ENCODE measurements at regions not wholly inside any gene's neighbourhood (a gene's known extent, or its start where the extent isn't known, plus 50 kb on each side); places are given as distances from the start of the nearest gene placed in this dataset.

DNA sequence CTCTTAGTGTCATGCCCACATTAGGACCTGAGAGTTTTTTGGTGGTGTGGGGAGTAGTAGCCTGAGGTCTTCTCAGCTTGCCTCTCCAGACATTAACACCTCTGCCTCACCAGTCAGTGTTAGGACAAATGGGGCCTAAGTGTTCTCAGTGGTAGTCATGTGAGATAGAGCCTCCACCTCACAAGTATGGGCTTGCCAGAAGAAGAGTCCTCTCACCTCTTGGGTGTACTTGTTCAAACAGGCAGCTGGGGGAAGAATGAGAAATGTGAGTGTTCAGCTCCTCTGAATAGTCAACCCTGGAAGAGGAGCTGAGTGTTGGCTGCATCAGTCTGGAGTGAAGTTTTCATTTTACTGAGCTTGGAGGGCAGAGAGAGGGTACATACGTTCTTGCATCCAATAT, 464.6 kb downstream of the POM121L12 start:
- DNase-seq (ENCODE audit: low spot score): no peak
- TF ChIP-seq CTCF (IDR thresholded peaks at IDR 0.05; ENCODE audit: extremely low read depth, missing control alignments): no peak

DNA sequence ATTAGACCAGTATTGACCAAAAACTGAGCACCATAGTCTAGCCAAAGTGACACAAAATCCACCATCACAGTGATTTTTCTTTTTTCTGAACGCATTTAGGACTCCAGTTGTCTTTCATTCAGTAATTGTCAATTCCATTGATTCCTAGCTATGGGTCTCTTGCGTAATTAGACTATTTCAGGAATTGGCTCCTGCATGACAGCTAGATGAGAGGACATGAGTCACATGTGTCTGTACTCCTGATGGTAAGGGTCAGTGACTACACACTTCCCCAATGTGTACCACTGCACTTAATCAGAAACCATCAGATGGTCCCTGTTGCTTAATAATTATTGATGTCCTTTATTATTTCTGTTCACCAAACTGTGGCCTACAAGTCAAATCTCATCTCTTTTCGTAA, 469.5 kb downstream of the POM121L12 start:
- DNase-seq (ENCODE audit: low spot score): no peak
- no peak for TF ChIP-seq CTCF (IDR thresholded peaks at IDR 0.05; ENCODE audit: extremely low read depth, missing control alignments)

GRCh38 chr7:53518319-53518718, 482.9 kb downstream of the POM121L12 start:
- no peak for TF ChIP-seq CTCF (IDR thresholded peaks at IDR 0.05; ENCODE audit: extremely low read depth, missing control alignments)
- DNase-seq (ENCODE audit: low spot score): no peak

DNA sequence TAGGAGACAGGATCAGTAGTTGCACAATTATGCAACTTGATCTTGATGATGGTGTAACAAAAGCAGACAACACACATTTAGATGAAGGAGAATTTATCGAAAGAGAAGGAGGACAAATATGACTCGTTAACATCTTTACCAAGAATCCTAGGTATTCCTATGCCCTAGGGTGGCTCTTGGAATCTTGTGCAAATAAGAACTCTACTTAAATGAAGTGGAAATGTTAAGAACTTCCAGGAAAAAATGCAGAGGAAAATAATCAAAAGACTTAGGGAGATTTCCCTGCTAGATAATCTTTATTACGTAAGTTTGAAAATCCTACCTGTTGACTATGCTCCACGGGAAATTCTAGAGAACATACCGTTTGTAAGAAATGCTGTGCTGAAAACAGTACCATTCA, 485.4 kb downstream of the POM121L12 start:
- no peak for DNase-seq (ENCODE audit: low spot score)
- no peak for TF ChIP-seq CTCF (IDR thresholded peaks at IDR 0.05; ENCODE audit: extremely low read depth, missing control alignments)

GRCh38 chr7:53521638-53522184, 486.3 kb downstream of the POM121L12 start:
- no peak for TF ChIP-seq CTCF (IDR thresholded peaks at IDR 0.05; ENCODE audit: extremely low read depth, missing control alignments)
- DNase-seq (ENCODE audit: low spot score): no peak

- no peak for TF ChIP-seq CTCF (IDR thresholded peaks at IDR 0.05; ENCODE audit: extremely low read depth, missing control alignments)
- no peak for DNase-seq (ENCODE audit: low spot score)
Measured at GRCh38 chr7:53539558-53539957, 504.1 kb downstream of the POM121L12 start.

DNA sequence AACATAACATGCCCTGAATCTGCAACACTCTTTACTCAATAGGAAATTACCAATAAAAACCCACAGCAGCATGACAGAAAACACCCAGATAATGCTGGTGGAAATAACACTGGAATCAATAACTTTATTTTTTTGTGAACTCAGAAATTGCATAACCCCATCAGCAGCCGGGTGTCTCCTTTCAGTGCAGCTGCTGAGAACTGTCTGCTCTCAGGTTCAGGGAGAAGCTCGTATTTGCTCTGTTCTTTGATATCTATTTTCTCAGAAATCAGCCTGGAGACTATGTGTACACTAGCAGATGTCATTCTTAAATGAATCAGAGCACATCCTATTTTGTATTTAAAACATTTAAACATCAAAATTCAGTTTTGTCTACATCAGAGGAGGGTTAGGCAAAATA, 506.0 kb downstream of the POM121L12 start:
- no peak for TF ChIP-seq CTCF (IDR thresholded peaks at IDR 0.05; ENCODE audit: extremely low read depth, missing control alignments)
- DNase-seq (ENCODE audit: low spot score): no peak

All from GM20000 (cell line).